Renal cortex interstitium (tissue), 11 donors: ENCODE measurements at regions not wholly inside any gene's neighbourhood (a gene's known extent, or its start where the extent isn't known, plus 50 kb on each side); places are given as distances from the start of the nearest gene placed in this dataset.
A peak's percentile ranks its signal among the peaks of the same experiment; 100 is the strongest.
"Not testable (repeated sequence)": the region's sequence is repeated elsewhere in the genome, so short reads cannot be mapped to it uniquely, and the experiment has no call there.

ENCODE experiments used
- DNase-seq, 11 donors: peaks; one replicate each; pipeline ENCODE4 v3.0.0-alpha.2; 2013; ENCODE audit warnings: low read depth in 9 of 11, low spot score in 4 of 11; ENCODE audit errors: extremely low read depth in 1 of 11

DNA sequence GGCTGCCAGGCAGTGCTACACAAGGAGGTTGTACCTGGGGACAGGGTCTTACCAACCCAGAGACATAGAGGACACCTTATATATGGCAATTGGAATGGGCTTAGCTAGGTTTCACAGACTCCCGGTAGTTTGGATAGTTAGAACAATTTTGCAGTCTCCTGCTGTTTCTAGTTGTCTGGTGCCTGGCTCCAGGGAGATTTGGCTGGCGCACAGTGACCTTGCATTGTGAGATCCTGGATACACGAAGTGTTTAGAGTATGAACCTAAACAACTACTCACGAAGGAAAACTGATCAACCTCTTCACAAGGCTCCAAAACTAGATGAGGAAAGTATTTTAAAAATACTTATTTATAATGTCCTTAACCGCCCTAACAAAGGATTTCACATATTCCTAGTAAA lies 614.7 kb downstream of the FAM181B start:
- no peak for DNase-seq

DNA sequence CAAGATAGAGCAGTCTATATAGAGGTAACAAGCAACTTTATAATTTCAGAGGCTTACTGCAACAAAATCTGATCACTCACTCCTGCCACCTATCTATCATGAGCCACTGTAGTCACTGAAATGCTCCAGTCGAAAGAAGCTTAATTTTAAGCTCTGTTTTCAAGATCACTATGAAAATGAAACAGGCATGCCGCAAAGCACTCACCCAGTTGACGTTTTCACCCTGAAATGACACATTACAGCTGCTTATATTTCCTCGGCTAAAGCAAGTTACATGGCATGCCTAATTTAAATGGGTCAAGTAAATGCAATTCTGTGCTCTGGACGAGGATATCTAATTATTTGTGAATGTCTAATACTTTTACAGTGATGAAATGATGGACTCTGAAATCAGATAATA lies 616.3 kb downstream of the FAM181B start:
- DNase-seq, result peak in 1 of 11 donors; percentile 4

DNA sequence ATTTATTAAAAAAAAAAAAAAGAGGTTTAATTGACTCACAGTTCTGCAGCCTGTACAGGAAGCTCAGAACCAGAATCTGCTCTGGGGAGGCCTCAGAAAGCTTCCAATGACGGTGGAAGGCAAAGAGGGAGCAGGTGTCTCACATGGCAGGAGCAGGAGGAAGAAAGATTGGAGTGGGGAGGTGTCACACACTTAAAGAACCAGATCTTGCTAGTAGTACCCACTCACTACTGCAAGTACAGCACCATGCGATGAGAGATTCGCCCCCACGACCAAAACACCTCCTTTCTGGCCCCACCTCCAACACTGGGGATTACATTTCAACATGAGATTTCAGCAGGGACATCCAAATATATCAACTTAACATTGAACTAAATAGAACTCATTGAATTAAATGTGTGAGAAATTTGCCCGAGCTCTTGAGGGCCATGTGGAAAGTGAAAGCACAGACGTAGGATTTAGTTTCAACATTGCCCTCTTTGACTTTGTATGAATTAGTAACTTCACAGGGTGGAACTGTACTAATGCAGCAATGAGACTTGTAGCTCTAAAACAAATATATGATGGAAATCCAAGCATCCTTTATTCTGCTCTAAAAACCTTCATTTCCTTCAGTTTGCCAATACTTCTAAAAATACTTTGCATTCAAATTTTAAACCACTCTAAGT lies 628.2 kb downstream of the FAM181B start:
- no peak for DNase-seq

DNA sequence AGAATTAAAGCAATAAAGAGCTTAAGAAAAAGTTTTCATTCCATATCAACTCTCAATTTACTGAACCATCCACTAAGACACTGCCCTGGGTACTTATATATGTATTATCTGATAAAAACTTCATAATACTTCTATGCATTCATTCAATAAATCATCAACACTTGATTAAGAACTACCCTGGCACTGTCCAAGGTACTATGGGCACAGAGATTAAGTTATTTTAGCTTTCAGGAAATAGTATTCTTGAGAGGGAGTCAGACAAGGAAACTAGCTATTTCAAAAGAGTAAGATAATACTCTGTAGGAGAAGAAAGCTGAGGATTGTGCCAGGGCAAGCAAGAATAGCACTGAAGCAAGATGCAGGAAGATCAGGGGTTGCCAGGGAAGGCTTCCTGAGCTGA lies 640.8 kb downstream of the FAM181B start:
- no peak for DNase-seq

DNA sequence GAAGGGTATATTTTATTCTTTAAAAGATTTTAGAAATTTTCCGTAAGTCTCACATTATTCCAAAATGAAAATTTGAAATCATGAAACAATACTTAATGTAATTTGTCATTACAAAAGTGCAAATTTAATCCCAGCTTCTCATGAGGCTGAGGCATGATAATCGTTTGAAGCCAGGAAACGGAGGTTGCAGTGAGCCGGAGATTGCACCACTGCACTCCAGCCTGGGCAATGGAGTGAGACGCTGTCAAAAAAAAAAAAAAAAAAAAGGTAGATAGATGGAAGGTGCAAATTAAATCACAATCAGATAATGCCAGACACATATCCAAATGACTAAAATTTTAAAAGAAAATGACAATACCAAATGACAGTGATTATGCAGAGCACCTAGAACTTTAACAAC lies 644.2 kb downstream of the FAM181B start:
- DNase-seq, result no peak

DNA sequence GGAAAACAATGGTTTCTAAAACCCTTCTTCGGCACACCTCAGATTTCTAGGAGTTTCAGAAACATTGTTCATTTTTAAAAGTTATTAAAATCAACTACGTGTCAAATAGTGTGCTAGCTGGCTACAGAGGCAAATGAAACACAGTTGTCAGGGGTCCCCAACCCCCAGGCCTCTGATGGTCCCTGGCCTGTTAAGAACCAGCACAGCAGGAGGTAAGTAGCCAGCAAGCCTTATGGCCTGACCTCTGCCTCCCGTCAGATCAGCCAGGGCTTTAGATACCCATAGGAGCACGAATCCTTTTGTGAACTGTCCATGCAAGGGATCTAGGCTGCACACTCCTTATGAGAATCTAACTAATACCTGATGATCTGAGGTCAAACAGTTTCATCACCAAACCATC lies 648.2 kb downstream of the FAM181B start:
- no peak for DNase-seq

DNA sequence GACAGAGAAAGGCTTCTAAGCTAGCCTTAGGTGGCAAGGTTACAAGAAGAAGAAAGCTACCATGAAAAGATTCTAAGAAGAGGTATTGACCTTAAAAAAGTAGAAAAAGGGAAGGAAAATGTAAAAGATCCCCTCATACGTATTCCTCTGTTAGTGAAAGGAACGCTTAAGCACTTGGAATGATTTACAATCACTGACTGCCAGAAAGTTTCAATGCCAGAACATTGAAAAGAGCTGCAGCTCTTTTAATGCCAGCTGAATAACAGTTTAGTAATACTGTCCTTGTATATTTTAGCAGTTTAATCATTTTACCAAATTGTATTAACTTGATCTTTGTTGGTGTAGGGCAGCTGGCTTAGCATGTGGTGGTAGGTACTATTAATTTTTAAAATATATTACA lies 650.7 kb downstream of the FAM181B start:
- DNase-seq, result peak in 4 of 11 donors; percentile 4 to 14 (median 10)

DNA sequence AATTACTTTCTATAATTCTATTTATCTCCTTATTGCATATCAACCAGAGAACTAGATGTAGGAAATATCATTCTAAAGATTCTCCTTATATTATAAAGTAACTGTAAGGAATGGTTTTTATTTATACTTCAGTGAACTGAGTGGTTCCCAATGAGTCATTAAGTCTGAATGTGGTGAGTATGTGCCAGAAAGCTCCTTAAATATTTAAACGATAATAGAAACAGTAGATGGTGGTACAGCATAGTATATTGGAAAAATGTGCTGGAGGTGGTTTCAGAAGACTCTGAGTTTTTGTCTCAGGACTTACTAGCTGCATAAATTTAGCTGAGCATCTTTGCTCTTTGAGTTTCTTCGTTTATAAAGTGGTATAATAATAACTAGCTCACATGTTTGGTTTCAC lies 653.5 kb downstream of the FAM181B start:
- DNase-seq, result no peak

DNA sequence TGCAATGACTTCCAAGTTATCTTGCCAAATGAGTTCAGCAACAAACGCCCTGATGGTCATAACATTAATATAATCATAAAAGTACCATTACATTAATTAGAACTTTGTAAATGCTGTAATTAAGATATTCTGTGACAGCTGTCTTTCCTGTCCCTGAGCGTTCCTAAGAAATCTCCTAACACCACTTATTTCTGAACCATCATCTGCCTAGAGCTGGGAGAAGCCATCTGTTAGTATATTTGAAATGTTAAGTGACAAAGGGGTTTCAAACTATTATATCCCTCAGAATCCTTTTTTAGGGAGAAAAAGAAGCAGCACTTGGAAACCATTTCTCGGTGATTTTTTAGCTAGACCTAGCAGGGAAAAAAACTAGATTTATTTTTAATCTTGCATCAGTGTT lies 657.5 kb downstream of the FAM181B start:
- no peak for DNase-seq

DNA sequence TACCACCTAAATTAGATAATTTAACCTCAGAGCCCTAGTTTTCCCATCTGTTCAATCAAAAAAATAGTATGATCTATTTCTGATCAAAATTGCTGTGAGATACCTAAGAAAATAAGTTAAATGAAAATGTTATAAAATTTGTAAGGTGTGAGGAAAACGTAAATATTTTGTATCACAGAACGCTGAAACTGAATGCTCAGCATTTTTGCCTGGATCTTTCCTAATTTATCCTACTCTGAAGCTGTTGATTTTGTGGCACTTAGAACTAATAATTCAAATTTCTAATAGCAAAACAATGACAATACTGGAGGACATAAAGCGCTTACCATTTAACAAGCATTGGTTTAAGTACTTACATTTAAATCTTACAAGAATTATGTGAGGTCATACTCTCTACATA lies 674.2 kb downstream of the FAM181B start:
- DNase-seq, result no peak

DNA sequence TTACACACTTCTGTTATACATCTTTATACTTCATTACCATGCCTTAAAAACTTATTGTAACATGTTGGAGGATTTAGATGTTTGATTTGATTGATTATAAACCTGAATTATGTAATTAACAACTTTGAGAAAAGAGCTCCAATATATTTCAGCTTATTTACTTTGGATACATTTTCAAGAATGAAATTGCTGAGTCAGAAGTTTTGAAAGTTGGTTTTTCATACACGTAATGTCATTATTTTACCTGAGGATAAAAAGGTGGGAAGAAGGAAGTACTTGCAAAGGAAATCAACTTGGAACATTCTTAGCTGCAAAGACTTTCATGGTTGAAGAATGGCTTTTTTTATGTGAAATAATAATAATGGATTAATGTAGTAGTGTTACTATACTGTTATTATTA lies 677.2 kb downstream of the FAM181B start:
- no peak for DNase-seq

DNA sequence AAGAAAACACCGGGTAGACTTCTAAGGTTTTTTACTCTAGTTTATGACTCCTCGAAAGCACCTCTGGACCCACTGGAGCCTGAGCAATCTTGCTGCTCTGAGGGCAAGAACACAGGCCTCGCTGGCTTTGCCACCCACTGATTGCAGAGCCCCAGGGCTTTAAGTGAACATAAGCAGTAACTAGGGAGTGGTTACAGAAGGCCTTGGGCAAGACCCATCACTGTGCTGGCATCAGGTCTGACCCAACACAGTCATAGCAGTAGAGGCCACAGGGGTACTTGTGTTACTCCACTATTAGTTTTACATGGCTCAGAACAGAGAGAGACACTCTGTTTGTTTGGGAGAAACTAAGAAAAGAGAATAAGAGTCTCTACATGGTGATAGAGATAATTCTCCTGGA lies 684.5 kb downstream of the FAM181B start:
- DNase-seq, result no peak

DNA sequence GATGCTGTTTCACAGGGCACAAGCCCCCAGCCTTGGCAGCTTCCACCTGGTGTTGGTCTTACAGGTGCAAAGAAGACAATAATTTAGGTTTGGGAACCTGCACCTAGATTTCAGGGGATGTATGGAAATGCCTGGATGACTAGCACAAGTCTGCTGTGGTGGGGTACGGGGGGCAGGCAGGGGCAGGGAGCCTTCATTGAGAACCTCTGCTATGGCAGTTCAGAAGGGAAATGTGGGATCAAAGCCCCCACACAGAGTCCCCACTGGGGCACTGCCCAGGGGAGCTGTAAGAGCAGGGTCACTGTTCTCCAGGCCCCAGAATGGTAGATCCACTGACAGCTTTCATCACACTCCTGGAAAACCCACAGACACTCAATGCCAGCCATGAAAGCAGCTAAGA lies 686.5 kb downstream of the FAM181B start:
- no peak for DNase-seq

DNA sequence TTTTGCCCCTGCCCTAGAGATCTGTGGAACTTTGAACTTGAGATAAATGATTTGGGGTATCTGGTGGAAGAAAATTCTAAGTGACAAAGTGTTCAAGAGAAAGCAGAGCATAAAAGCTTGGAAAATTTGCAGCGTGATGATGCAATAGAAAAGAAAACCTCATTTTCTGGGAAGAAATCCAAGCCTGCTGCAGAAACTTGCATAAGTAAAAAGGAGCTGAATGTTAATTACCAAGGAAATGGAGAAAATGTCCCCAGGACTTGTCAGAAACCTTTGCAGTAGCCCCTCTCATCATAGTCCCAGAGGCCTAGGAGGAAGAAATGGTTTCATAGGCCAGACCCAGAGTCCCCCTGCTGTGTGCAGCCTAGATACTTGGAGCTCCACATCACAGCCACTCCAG lies 686.9 kb downstream of the FAM181B start:
- DNase-seq, result no peak

DNA sequence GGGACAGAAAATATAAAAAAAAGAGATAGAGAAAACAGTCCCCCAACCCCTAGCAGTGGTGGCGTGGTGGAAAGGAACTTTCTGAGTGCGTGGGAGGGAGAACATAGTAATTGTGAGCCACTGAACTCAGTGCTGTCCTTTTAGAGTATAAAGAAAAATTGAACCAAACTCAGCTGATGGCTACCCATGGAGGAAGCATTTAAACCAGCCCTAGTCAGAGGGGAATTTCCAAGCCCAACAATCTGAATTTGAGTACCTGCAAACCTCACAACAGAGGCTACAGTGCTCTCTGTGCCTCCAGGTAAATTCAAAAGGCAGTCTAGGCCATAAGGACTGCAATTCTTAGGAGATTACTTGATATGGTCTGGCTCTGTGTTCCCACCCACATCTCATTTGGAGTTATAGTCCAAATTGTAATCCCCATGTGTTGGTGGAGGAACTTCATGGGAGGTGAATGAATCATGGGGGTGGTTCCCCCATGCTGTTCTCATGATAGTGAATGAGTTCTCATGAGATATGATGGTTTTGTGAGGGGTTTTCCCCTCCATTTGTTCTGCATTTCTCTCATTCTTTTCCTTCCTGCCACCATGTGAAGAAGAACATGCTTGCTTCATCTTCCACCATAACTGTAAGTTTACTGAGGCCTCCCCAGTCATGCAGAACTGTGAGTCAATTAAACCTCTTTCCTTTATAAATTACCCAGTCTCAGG lies 687.8 kb downstream of the FAM181B start:
- no peak for DNase-seq

DNA sequence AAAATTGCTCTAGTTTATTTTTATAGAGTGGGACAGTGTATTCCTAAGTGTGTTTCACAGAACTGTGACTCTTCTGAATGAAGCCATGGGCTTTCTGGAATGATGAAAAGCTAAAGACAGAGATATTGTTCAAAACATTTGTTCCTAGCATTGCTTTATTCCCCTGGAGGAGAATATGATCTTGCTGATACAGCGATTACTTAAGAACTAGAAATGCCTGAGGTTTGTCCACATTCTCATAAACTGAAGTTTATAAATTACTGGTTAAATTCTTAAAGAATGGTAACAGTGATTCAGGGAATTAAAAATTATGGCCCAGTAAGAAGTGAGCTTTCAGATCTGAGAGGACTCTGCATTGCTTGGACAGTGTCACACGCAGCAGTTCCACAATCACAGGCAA lies 690.3 kb downstream of the FAM181B start:
- DNase-seq, result no peak

DNA sequence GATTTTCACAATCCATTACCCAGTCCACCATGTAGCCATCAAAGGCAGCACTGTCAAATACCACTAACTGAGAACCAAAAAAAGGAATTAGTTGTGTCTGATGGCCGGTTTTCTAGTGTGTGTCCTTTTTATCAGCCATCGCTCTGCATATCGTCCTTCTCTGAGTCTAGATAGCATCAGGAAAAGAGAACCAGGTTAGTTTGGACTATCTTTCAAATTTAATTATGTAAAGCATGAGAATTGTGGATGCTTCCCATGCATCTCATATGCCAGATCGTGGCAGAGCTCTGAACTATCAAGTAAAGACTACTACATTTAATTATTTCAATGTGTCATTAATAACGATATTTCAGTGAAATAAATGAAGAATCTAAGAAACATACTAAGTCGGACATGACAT lies 691.9 kb downstream of the FAM181B start:
- no peak for DNase-seq

DNA sequence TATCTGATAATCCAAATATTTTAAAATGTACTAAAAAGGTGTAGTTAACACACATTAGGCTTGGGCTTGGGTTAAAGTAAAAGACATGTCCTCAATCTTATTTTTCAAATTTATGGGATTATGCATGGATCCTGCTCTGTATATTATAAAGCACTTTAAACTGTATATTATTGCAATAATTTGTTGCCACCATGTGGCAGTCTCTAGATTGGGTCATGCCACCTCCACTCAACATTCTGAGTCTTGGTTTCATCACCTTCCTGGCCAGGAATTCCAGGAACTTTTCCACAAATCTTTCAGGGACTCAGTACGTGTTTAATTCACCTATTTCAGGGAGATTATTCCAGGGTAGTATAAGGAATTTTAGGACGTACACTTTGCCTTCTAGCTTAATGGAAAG lies 695.5 kb downstream of the FAM181B start:
- no peak for DNase-seq

DNA sequence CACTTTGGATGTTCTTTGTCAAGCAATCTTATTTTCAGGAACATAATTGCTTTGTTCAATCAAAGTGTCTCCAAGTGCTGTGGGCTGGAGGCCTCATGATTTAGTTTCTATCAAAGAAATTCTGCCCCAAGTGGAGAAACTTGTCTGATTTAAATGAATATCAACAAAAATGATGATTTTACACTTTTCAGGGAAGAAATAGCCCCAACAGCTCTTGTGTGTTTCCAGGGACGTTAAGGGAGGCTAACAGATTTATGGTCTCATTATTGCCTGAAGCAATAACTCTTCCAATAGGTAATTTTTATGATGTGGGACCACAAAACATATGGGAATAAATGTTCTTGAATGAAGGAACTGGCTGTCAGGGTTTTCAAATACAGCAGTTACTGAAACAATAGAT lies 699.1 kb downstream of the FAM181B start:
- no peak for DNase-seq

DNA sequence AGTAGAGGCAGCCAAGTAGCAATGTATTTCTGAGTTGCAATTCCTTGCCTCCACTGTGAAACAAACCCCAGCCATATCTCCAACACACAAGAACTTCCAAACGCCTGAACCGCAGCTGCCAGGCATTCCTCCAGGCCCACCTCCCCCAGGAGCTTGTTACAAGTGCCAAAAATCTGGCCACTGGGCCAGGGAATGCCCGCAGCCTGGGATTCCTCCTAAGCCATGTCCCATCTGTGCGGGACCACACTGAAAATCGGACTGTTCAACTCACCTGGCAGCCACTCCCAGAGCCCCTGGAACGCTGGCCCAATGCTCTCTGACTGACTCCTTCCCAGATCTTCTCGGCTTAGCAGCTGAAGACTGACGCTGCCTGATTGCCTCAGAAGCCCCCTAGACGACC lies 706.3 kb downstream of the FAM181B start:
- not testable (repeated sequence) for DNase-seq

DNA sequence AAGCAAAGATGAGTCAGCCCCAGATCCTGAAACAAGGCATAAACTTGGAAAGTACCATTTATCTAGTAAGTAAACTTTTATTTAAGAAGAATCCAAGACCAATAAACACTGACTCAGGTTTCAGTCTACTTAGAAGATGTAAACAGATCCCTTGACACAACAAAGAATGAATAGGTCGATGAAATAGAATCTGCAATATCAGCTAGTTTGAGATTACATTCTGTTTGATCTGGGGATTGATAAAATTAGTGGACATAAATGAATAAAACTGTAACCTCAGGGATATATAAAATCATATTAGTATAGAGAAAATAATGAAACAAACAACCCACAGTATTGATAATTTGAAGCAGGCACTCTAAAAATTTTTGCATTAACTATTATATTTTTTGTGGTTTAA lies 708.9 kb downstream of the FAM181B start:
- DNase-seq, result no peak
